ENCODE measurements at regions not wholly inside any gene's neighbourhood (a gene's known extent, or its start where the extent isn't known, plus 50 kb on each side); places are given as distances from the start of the nearest gene placed in this dataset.

DNA sequence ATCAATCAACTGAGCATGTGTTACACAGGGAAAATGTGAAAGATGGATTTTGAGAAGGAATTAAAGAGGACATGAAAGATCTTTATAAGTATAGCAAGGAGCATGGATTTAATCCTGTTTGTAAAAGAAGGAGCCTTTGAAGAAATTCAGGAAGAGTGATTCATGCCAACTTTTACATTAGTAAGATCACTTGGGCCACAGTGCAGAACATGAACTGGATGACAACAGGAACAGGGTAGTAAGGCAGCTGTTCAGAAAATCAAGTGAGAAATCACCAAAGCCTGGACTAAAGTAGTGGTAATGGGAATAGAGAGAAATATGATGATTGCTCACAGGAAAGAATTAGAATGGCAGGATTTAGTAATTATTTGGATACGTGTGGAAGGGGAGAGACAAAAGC is 265.7 kb upstream of the PCDH7 start:
- Histone ChIP-seq H3K4me1 (replicated peaks in 1 of 4; ENCODE audit: control insufficient read depth in 3 of 4, insufficient read depth in 4 of 4, low read length in 3 of 4) (no peaks in the 10 kb centered on the region), H2BK15ac (ENCODE audit: low read length) (no peak overlapping the region), H4K8ac (ENCODE audit: extremely low read depth, insufficient read depth, low read length) (no peak overlapping the region), H2AFZ (ENCODE audit: low read length) (no peak overlapping the region), H3K56ac (replicated peaks; ENCODE audit: insufficient read length, low read depth, low read length) (no peak overlapping the region), H3K79me2 (ENCODE audit: control insufficient read depth in 1 of 2, insufficient read depth in 2 of 2, low read length in 2 of 2) (no peaks in the 10 kb centered on the region), H3K36me3 (ENCODE audit: control insufficient read depth in 2 of 4, insufficient read depth in 4 of 4, low read length in 3 of 4) (no peaks in the 10 kb centered on the region), H3K4me3 (ENCODE audit: extremely low read depth in 1 of 4, insufficient read depth in 2 of 4, low read depth in 3 of 4, low read length in 4 of 4) (no peak overlapping the region), H2BK120ac (replicated peaks; ENCODE audit: low read depth, low read length) (no peak overlapping the region), H2BK20ac (ENCODE audit: low read length) (no peak overlapping the region), H3K27me3 (replicated peaks in 1 of 4; ENCODE audit: control insufficient read depth in 3 of 4, extremely low read depth in 1 of 4, insufficient read depth in 3 of 4, low read length in 3 of 4) (no peaks in the 10 kb centered on the region), H3K18ac (ENCODE audit: extremely low read depth, low read length) (no peak overlapping the region), H2BK5ac (ENCODE audit: low read depth, low read length) (no peak overlapping the region), H3K9ac (replicated peaks in 1 of 4; ENCODE audit: extremely low read depth in 1 of 4, low read depth in 3 of 4, low read length in 3 of 4) (no peak overlapping the region), H3K9me3 (ENCODE audit: insufficient read depth in 2 of 2, low read depth in 1 of 2, low read length in 1 of 2) (no peaks in the 10 kb centered on the region), H4K20me1 (replicated peaks in 1 of 2; ENCODE audit: control insufficient read depth in 1 of 2, insufficient read depth in 2 of 2, low read length in 2 of 2) (no peaks in the 10 kb centered on the region), H4K91ac (replicated peaks; ENCODE audit: insufficient read length, low read length) (no peak overlapping the region), H3K79me1 (ENCODE audit: low read depth, low read length) (no peaks in the 10 kb centered on the region), H3K23me2 (ENCODE audit: low read depth, low read length) (no peaks in the 10 kb centered on the region), H3K23ac (ENCODE audit: insufficient read length) (no peak overlapping the region), H3K4ac (replicated peaks; ENCODE audit: insufficient read length, low read depth, low read length) (no peak overlapping the region), H2BK12ac (ENCODE audit: low read depth, low read length) (no peak overlapping the region), H4K5ac (ENCODE audit: insufficient read length, low read depth, low read length) (no peak overlapping the region), H3K14ac (ENCODE audit: insufficient read length) (no peak overlapping the region), H2AK5ac (ENCODE audit: low read depth, low read length) (no peak overlapping the region), H3K27ac (ENCODE audit: low read depth, low read length) (no peak overlapping the region), H3K4me2 (ENCODE audit: insufficient read depth in 1 of 2, low read depth in 2 of 2, low read length in 2 of 2) (no peak overlapping the region)
- ChIA-PET POLR2A (ENCODE audit: partially characterized antibody) (no interaction called here), CTCF (ENCODE audit: partially characterized antibody) (interaction anchor here (1.1 kb wide), 2 partner anchors 8 to 269 kb away, joined by 3 read pairs; no protein-coding TSS in a partner anchor)
- DNase-seq (ENCODE audit: low read depth in 1 of 2, low spot score in 2 of 2) (no peak), FAIRE-seq (no peak)
- WGBS, 2 experiments (ENCODE audit: extremely low coverage in 1 of 2, insufficient coverage in 1 of 2, insufficient read length in 1 of 2, insufficient replicate concordance in 2 of 2, low coverage in 1 of 2, low lambda C conversion rate in 2 of 2, missing lambda C conversion rate in 1 of 2) = 93% methylated on average over 1 of the region's 1 CpG; no CpG with 5 or more reads in 1 of the 2 experiments
- TF ChIP-seq KDM1A (IDR thresholded peaks at IDR 0.05; ENCODE audit: borderline replicate concordance, low read length) (no peak), CBX5 (IDR thresholded peaks at IDR 0.05; ENCODE audit: low read depth, low read length) (no peak), RFX5 (IDR thresholded peaks at IDR 0.05; ENCODE audit: borderline replicate concordance, low read depth, low read length) (no peak), RAD21 (IDR thresholded peaks at IDR 0.05 in 1 of 2, conservative IDR thresholded peaks at IDR 0.05 in 1 of 2; ENCODE audit: low read depth in 2 of 2, low read length in 2 of 2) (no peak), YY1 (IDR thresholded peaks at IDR 0.05; ENCODE audit: low read depth, low read length) (no peak), KDM4A (IDR thresholded peaks at IDR 0.05; ENCODE audit: low read depth, low read length, severe bottlenecking) (no peak), KDM5A (IDR thresholded peaks at IDR 0.05; ENCODE audit: low read length) (no peak), TCF12 (IDR thresholded peaks at IDR 0.05; ENCODE audit: low read depth, low read length) (no peak), CHD1 (IDR thresholded peaks at IDR 0.05; ENCODE audit: low read depth, low read length) (no peak), GTF2F1 (IDR thresholded peaks at IDR 0.05; ENCODE audit: borderline replicate concordance, low read depth, low read length) (no peak), BACH1 (IDR thresholded peaks at IDR 0.05; ENCODE audit: low read length) (no peak), JUND (IDR thresholded peaks at IDR 0.05; ENCODE audit: low read length) (no peak)
- TF ChIP-seq, protein P1, sequence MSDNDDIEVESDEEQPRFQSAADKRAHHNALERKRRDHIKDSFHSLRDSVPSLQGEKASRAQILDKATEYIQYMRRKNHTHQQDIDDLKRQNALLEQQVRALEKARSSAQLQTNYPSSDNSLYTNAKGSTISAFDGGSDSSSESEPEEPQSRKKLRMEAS (IDR thresholded peaks at IDR 0.05) = no peak
- TF ChIP-seq, protein P2, sequence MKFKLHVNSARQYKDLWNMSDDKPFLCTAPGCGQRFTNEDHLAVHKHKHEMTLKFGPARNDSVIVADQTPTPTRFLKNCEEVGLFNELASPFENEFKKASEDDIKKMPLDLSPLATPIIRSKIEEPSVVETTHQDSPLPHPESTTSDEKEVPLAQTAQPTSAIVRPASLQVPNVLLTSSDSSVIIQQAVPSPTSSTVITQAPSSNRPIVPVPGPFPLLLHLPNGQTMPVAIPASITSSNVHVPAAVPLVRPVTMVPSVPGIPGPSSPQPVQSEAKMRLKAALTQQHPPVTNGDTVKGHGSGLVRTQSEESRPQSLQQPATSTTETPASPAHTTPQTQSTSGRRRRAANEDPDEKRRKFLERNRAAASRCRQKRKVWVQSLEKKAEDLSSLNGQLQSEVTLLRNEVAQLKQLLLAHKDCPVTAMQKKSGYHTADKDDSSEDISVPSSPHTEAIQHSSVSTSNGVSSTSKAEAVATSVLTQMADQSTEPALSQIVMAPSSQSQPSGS (IDR thresholded peaks at IDR 0.05; ENCODE audit: low read length) = no peak
